ENCODE measurements at regions not wholly inside any gene's neighbourhood (a gene's known extent, or its start where the extent isn't known, plus 50 kb on each side); places are given as distances from the start of the nearest gene placed in this dataset.
"Not testable (repeated sequence)": the region's sequence is repeated elsewhere in the genome, so short reads cannot be mapped to it uniquely, and the experiment has no call there.

GRCh38 chr11:97977726-97978125 is 1043.0 kb upstream of the CNTN5 start:
- DNase-seq = no peak

- DNase-seq = peak; percentile 1
Observed at GRCh38 chr11:97979741-97980140, 1041.0 kb upstream of the CNTN5 start.

GRCh38 chr11:97982512-97982911 is 1038.2 kb upstream of the CNTN5 start:
- no peak for DNase-seq

GRCh38 chr11:97989121-97989520 is 1031.6 kb upstream of the CNTN5 start:
- DNase-seq = peak; percentile 1

GRCh38 chr11:97990162-97990920 is 1030.4 kb upstream of the CNTN5 start:
- DNase-seq = no peak

GRCh38 chr11:97993562-97993961 is 1027.2 kb upstream of the CNTN5 start:
- DNase-seq = no peak

GRCh38 chr11:97995874-97996273 is 1024.9 kb upstream of the CNTN5 start:
- DNase-seq = no peak

GRCh38 chr11:97996762-97997161 is 1024.0 kb upstream of the CNTN5 start:
- no peak for DNase-seq

- no peak for DNase-seq
Observed at GRCh38 chr11:98003606-98004371, 1017.0 kb upstream of the CNTN5 start.

GRCh38 chr11:98007072-98007471 is 1013.7 kb upstream of the CNTN5 start:
- no peak for DNase-seq

- no peak for DNase-seq
Observed at GRCh38 chr11:98027652-98028051, 993.1 kb upstream of the CNTN5 start.

GRCh38 chr11:98029832-98030231 is 990.9 kb upstream of the CNTN5 start:
- DNase-seq = no peak

- DNase-seq = no peak
Observed at GRCh38 chr11:98036810-98037209, 983.9 kb upstream of the CNTN5 start.

- no peak for DNase-seq
Observed at GRCh38 chr11:98040061-98040808, 980.5 kb upstream of the CNTN5 start.

- no peak for DNase-seq
Observed at GRCh38 chr11:98047647-98048046, 973.1 kb upstream of the CNTN5 start.

GRCh38 chr11:98053851-98054250 is 966.9 kb upstream of the CNTN5 start:
- DNase-seq = no peak

GRCh38 chr11:98056945-98057344 is 963.8 kb upstream of the CNTN5 start:
- DNase-seq = no peak

- no peak for DNase-seq
Observed at GRCh38 chr11:98059488-98059887, 961.3 kb upstream of the CNTN5 start.

GRCh38 chr11:98060759-98061158 is 960.0 kb upstream of the CNTN5 start:
- DNase-seq = no peak

- no peak for DNase-seq
Observed at GRCh38 chr11:98061858-98062257, 958.9 kb upstream of the CNTN5 start.

- DNase-seq = no peak
Observed at GRCh38 chr11:98062714-98063113, 958.0 kb upstream of the CNTN5 start.

GRCh38 chr11:98068251-98068650 is 952.5 kb upstream of the CNTN5 start:
- no peak for DNase-seq

GRCh38 chr11:98069147-98069546 is 951.6 kb upstream of the CNTN5 start:
- DNase-seq = not testable (repeated sequence)

GRCh38 chr11:98069861-98070260 is 950.9 kb upstream of the CNTN5 start:
- no peak for DNase-seq

Measured in DMS79 (cell line).